Neural cell (in vitro differentiated cells): ENCODE measurements at regions not wholly inside any gene's neighbourhood (a gene's known extent, or its start where the extent isn't known, plus 50 kb on each side); places are given as distances from the start of the nearest gene placed in this dataset.

ENCODE experiments used
- H2AFZ ChIP-seq: fragments of 200-600, 300-800 bp; sonication (generic), shearing (Covaris generic); 2 replicates; pipeline ENCODE4 v1.6.0; 2014; ENCODE audit warnings: low read depth, mild to moderate bottlenecking, antibody characterized with exemption, low read length, moderate library complexity
- H3F3A ChIP-seq: fragments of 200-600 bp; shearing (Covaris generic); 2 replicates; pipeline ENCODE4 v1.6.1; 2016; ENCODE audit warnings: mild to moderate bottlenecking, moderate library complexity, mixed read lengths, antibody characterized with exemption, low read length; ENCODE audit not compliant: insufficient read depth, poor library complexity, severe bottlenecking
- H3K27ac ChIP-seq: fragments of 200-600, 300-800 bp; sonication (generic), shearing (Covaris generic); 2 replicates; pipeline ENCODE4 v1.5.1; 2014; ENCODE audit warnings: mild to moderate bottlenecking, low read length, moderate library complexity
- H3K27me3 ChIP-seq: fragments of 300-800, 200-600 bp; sonication (generic), shearing (Covaris generic); 2 replicates; pipeline ENCODE4 v1.6.0; 2014; ENCODE audit warnings: mild to moderate bottlenecking, low read depth, low read length, moderate library complexity; ENCODE audit not compliant: insufficient read depth
- H3K36me3 ChIP-seq: fragments of 300-800, 200-600 bp; sonication (generic), shearing (Covaris generic); 2 replicates; pipeline ENCODE4 v1.5.1; 2014; ENCODE audit warnings: mild to moderate bottlenecking, antibody characterized with exemption, low read length, moderate library complexity; ENCODE audit not compliant: insufficient read depth
- H3K4me2 ChIP-seq: fragments of 300-800, 200-600 bp; sonication (generic), shearing (Covaris generic); 2 replicates; pipeline ENCODE4 v1.6.0; 2014; ENCODE audit warnings: mild to moderate bottlenecking, low read length
- H3K4me3 ChIP-seq: fragments of 300-800, 200-600 bp; sonication (generic), shearing (Covaris generic); 2 replicates; pipeline ENCODE4 v1.5.1; 2014; ENCODE audit warnings: mild to moderate bottlenecking, low read length, moderate library complexity
- H3K79me2 ChIP-seq: fragments of 200-600 bp; shearing (Covaris generic); replicated peaks from 2 replicates; pipeline ENCODE4 v1.6.0; 2014; ENCODE audit warnings: mild to moderate bottlenecking, low read length, moderate library complexity; ENCODE audit not compliant: insufficient read depth
- H3K9ac ChIP-seq: fragments of 300-800, 200-600 bp; sonication (generic), shearing (Covaris generic); 2 replicates; pipeline ENCODE4 v1.6.1; 2016; ENCODE audit warnings: mild to moderate bottlenecking, low read length, mixed read lengths
- H3K9me2 ChIP-seq: fragments of 200-600 bp; shearing (Covaris generic); 2 replicates; pipeline ENCODE4 v1.6.1; 2016; ENCODE audit warnings: mild to moderate bottlenecking, low read length, mixed read lengths; ENCODE audit not compliant: insufficient read depth
- H3K9me3 ChIP-seq: fragments of 200-600, 300-800 bp; sonication (generic), shearing (Covaris generic); 2 replicates; pipeline ENCODE4 v1.6.1; 2016; ENCODE audit warnings: mild to moderate bottlenecking, mixed run types, low read length, moderate library complexity, mixed read lengths
- H4K20me1 ChIP-seq: fragments of 200-600 bp; shearing (Covaris generic); 2 replicates; pipeline ENCODE4 v1.6.1; 2016; ENCODE audit warnings: mild to moderate bottlenecking, mixed run types; ENCODE audit not compliant: insufficient read depth
- CTCF ChIP-seq: fragments of 450-650 bp; IDR thresholded peaks from 2 replicates; pipeline ENCODE4 v1.5.1; 2014; ENCODE audit warnings: antibody characterized with exemption, mild to moderate bottlenecking, moderate library complexity; ENCODE audit not compliant: poor library complexity, severe bottlenecking
- EP300 ChIP-seq: fragments of 450-650 bp; conservative IDR thresholded peaks from 2 replicates; pipeline ENCODE4 v1.6.1; 2014; ENCODE audit warnings: antibody characterized with exemption, mild to moderate bottlenecking, moderate library complexity; ENCODE audit not compliant: poor library complexity, severe bottlenecking
- EZH2 ChIP-seq: fragments of 200-600, 300-800 bp; shearing (Covaris generic), sonication (generic); IDR thresholded peaks from 2 replicates; pipeline ENCODE4 v1.6.1; 2014; ENCODE audit warnings: antibody characterized with exemption, low read length, borderline replicate concordance, mild to moderate bottlenecking; ENCODE audit not compliant: insufficient read depth, poor library complexity, severe bottlenecking
- MXI1 ChIP-seq: fragments of 450-650 bp; conservative IDR thresholded peaks from 2 replicates; pipeline ENCODE4 v1.6.1; 2014; ENCODE audit warnings: antibody characterized with exemption, mild to moderate bottlenecking; ENCODE audit not compliant: poor library complexity, severe bottlenecking
- POLR2AphosphoS5 ChIP-seq: IDR thresholded peaks from 2 replicates; pipeline ENCODE4 v1.6.1; 2012
- RAD21 ChIP-seq: fragments of 450-650 bp; conservative IDR thresholded peaks from 2 replicates; pipeline ENCODE4 v1.6.1; 2014; ENCODE audit warnings: antibody characterized with exemption, mild to moderate bottlenecking, moderate library complexity
- SMC3 ChIP-seq: fragments of 450-650 bp; conservative IDR thresholded peaks from 2 replicates; pipeline ENCODE4 v1.6.1; 2014; ENCODE audit warnings: antibody characterized with exemption, mild to moderate bottlenecking, moderate library complexity; ENCODE audit not compliant: poor library complexity
- TAF1 ChIP-seq: IDR thresholded peaks from 2 replicates; pipeline ENCODE4 v1.6.1; 2012; ENCODE audit warnings: low read depth
- TF ChIP-seq, protein P1 (sequence below): IDR thresholded peaks from 2 replicates; pipeline ENCODE4 v1.6.1; 2012; ENCODE audit warnings: borderline replicate concordance

DNA sequence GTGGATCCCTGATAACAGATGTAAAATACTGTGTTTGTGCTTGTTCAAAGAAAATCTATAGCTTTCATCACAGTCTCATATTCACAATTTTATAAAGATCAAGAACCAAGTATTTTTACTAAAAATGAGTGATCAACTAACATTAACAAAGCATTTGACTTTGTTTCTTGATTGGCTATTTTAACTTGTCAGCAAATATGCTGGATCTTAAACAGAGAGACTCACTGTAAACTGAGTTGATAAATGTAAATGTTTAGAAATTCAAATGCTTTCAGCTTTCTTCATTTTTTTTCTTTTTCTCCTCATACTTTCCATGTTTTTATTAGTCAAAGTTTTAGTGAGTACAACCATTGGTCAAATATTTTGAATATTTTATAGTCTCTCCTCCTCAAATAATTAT is 923.0 kb upstream of the NR2F2 start:
- no peaks in the 10 kb centered on the region for H3K79me2 ChIP-seq
- TF ChIP-seq SMC3 = no peak
- no peak for TF ChIP-seq EZH2
- TF ChIP-seq, protein P1, sequence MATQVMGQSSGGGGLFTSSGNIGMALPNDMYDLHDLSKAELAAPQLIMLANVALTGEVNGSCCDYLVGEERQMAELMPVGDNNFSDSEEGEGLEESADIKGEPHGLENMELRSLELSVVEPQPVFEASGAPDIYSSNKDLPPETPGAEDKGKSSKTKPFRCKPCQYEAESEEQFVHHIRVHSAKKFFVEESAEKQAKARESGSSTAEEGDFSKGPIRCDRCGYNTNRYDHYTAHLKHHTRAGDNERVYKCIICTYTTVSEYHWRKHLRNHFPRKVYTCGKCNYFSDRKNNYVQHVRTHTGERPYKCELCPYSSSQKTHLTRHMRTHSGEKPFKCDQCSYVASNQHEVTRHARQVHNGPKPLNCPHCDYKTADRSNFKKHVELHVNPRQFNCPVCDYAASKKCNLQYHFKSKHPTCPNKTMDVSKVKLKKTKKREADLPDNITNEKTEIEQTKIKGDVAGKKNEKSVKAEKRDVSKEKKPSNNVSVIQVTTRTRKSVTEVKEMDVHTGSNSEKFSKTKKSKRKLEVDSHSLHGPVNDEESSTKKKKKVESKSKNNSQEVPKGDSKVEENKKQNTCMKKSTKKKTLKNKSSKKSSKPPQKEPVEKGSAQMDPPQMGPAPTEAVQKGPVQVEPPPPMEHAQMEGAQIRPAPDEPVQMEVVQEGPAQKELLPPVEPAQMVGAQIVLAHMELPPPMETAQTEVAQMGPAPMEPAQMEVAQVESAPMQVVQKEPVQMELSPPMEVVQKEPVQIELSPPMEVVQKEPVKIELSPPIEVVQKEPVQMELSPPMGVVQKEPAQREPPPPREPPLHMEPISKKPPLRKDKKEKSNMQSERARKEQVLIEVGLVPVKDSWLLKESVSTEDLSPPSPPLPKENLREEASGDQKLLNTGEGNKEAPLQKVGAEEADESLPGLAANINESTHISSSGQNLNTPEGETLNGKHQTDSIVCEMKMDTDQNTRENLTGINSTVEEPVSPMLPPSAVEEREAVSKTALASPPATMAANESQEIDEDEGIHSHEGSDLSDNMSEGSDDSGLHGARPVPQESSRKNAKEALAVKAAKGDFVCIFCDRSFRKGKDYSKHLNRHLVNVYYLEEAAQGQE = no peak
- no peak for TF ChIP-seq TAF1
- no peak for TF ChIP-seq EP300
- no peak for TF ChIP-seq POLR2AphosphoS5
- TF ChIP-seq RAD21 = no peak
- TF ChIP-seq CTCF = no peak
- no peak for TF ChIP-seq MXI1
- no peaks in the 10 kb centered on the region for H3K36me3 ChIP-seq
- H3K9me2 ChIP-seq = no peaks in the 10 kb centered on the region
- no peaks in the 10 kb centered on the region for H3F3A ChIP-seq
- no peaks in the 10 kb centered on the region for H3K27me3 ChIP-seq
- H3K9me3 ChIP-seq = no peaks in the 10 kb centered on the region
- H3K9ac ChIP-seq = no peak overlapping the region
- no peak overlapping the region for H3K4me3 ChIP-seq
- no peak overlapping the region for H2AFZ ChIP-seq
- no peaks in the 10 kb centered on the region for H4K20me1 ChIP-seq
- no peak overlapping the region for H3K27ac ChIP-seq
- no peak overlapping the region for H3K4me2 ChIP-seq

GRCh38 chr15:95409211-95409610 is 921.3 kb upstream of the NR2F2 start:
- Histone ChIP-seq H3K27me3 (no peaks in the 10 kb centered on the region), H3K9ac (no peak overlapping the region), H3K9me2 (no peaks in the 10 kb centered on the region), H3K4me3 (no peak overlapping the region), H3K36me3 (no peaks in the 10 kb centered on the region), H2AFZ (no peak overlapping the region), H3K79me2 (no peaks in the 10 kb centered on the region), H3F3A (no peaks in the 10 kb centered on the region), H3K4me2 (no peak overlapping the region), H3K9me3 (no peaks in the 10 kb centered on the region), H3K27ac (no peak overlapping the region), H4K20me1 (no peaks in the 10 kb centered on the region)
- TF ChIP-seq, protein P1 = no peak
- no peak for TF ChIP-seq RAD21
- no peak for TF ChIP-seq SMC3
